Left ventricle myocardium superior (tissue), 1 donor: ENCODE measurements at regions not wholly inside any gene's neighbourhood (a gene's known extent, or its start where the extent isn't known, plus 50 kb on each side); places are given as distances from the start of the nearest gene placed in this dataset.
"Not testable (repeated sequence)": the region's sequence is repeated elsewhere in the genome, so short reads cannot be mapped to it uniquely, and the experiment has no call there.

Experiments
- ATAC-seq: fragments of 200-7000 bp; cut with Tn5 transposase; one replicate; pipeline ENCODE4 v1.9.1; 2020; ENCODE audit warnings: mild to moderate bottlenecking, moderate library complexity
- DNase-seq: peaks from one replicate; pipeline ENCODE4 v3.0.0-alpha.2; 2020
- intact Hi-C: fragments of 100-400 bp; cut with micrococcal nuclease; formaldehyde crosslinking; loops from one replicate; pipeline ENCODE4 v1.11.0; 2022
- donor health status: DM: no; HTN: yes; CAD: no; lungs with severe emphysema.

- ATAC-seq, result no peak
- intact Hi-C loops, result no loop called here
- DNase-seq, result no peak
Measured at GRCh38 chr3:34634939-34635338, 836.5 kb downstream of the PDCD6IP start.

GRCh38 chr3:34635352-34635850, 837.0 kb downstream of the PDCD6IP start:
- ATAC-seq, result no peak
- peak; percentile 20 for DNase-seq

GRCh38 chr3:34646911-34647460, 848.6 kb downstream of the PDCD6IP start:
- DNase-seq (no peak), ATAC-seq (no peak)
- intact Hi-C loops, result no loop called here

More at GRCh38 chr3:34635352-34635850, 837.0 kb downstream of the PDCD6IP start:
- intact Hi-C loops, result no loop called here

- intact Hi-C loops, result no loop called here
- ATAC-seq, result no peak
- DNase-seq, result no peak
Measured at GRCh38 chr3:34650131-34650530, 851.7 kb downstream of the PDCD6IP start.

GRCh38 chr3:34668915-34669314, 870.5 kb downstream of the PDCD6IP start:
- ATAC-seq (no peak), DNase-seq (no peak)
- intact Hi-C loops, result no loop called here

- intact Hi-C loops, result no loop called here
- DNase-seq (no peak), ATAC-seq (no peak)
Measured at GRCh38 chr3:34669490-34669889, 871.1 kb downstream of the PDCD6IP start.

- DNase-seq (no peak), ATAC-seq (no peak)
- intact Hi-C loops, result no loop called here
Measured at GRCh38 chr3:34675383-34676120, 877.1 kb downstream of the PDCD6IP start.

GRCh38 chr3:34676436-34676835, 878.0 kb downstream of the PDCD6IP start:
- intact Hi-C loops, result no loop called here
- DNase-seq, result no peak
- peak; percentile 38 for ATAC-seq

- intact Hi-C loops, result no loop called here
- ATAC-seq (no peak), DNase-seq (no peak)
Measured at GRCh38 chr3:34678575-34678974, 880.1 kb downstream of the PDCD6IP start.

GRCh38 chr3:34679055-34679454, 880.6 kb downstream of the PDCD6IP start:
- intact Hi-C loops, ATAC-seq, DNase-seq: not testable (repeated sequence)

- intact Hi-C loops, result loop anchor here (5.0 kb wide), 1 partner anchor 802 kb away; no protein-coding TSS in a partner anchor
- DNase-seq, result peak; percentile 79
- ATAC-seq, result peak; percentile 68
Measured at GRCh38 chr3:34683851-34684250, 885.4 kb downstream of the PDCD6IP start.

GRCh38 chr3:34686541-34686940, 888.1 kb downstream of the PDCD6IP start:
- intact Hi-C loops, result no loop called here
- ATAC-seq (no peak), DNase-seq (no peak)

GRCh38 chr3:34687671-34688070, 889.2 kb downstream of the PDCD6IP start:
- DNase-seq, result no peak
- ATAC-seq, result no peak
- intact Hi-C loops, result no loop called here

GRCh38 chr3:34696831-34697230, 898.4 kb downstream of the PDCD6IP start:
- intact Hi-C loops, result no loop called here
- no peak for DNase-seq
- ATAC-seq, result no peak

- ATAC-seq, result no peak
- intact Hi-C loops, result no loop called here
- no peak for DNase-seq
Measured at GRCh38 chr3:34703053-34703452, 904.6 kb downstream of the PDCD6IP start.

- ATAC-seq, result no peak
- DNase-seq, result no peak
- intact Hi-C loops, result no loop called here
Measured at GRCh38 chr3:34724916-34725499, 914.3 kb upstream of the ARPP21 start.

- intact Hi-C loops, result no loop called here
- ATAC-seq (no peak), DNase-seq (no peak)
Measured at GRCh38 chr3:34725774-34726173, 913.6 kb upstream of the ARPP21 start.

GRCh38 chr3:34727700-34728099, 911.6 kb upstream of the ARPP21 start:
- intact Hi-C loops, result no loop called here

GRCh38 chr3:34742151-34742550, 897.2 kb upstream of the ARPP21 start:
- intact Hi-C loops, result no loop called here
- DNase-seq (no peak), ATAC-seq (no peak)

More at GRCh38 chr3:34727700-34728099, 911.6 kb upstream of the ARPP21 start:
- DNase-seq, result no peak
- ATAC-seq, result no peak

GRCh38 chr3:34758630-34759261, 880.6 kb upstream of the ARPP21 start:
- ATAC-seq, result no peak

More at GRCh38 chr3:34758630-34759261, 880.6 kb upstream of the ARPP21 start:
- DNase-seq, result no peak
- intact Hi-C loops, result no loop called here
